HK-2 (cell line): ENCODE measurements at regions not wholly inside any gene's neighbourhood (a gene's known extent, or its start where the extent isn't known, plus 50 kb on each side); places are given as distances from the start of the nearest gene placed in this dataset.
"Not testable (repeated sequence)": the region's sequence is repeated elsewhere in the genome, so short reads cannot be mapped to it uniquely, and the experiment has no call there.

Experiments
- DNase-seq: peaks from one replicate; pipeline ENCODE4 v3.0.0-alpha.2; 2018; ENCODE audit not compliant: unreplicated experiment

- DNase-seq = no peak
Measured at GRCh38 chr12:75646329-75647210, 135.2 kb upstream of the KRR1 start.

- DNase-seq = no peak
Measured at GRCh38 chr12:75644472-75645072, 133.2 kb upstream of the KRR1 start.

GRCh38 chr12:75643119-75643518, 131.7 kb upstream of the KRR1 start:
- DNase-seq = not testable (repeated sequence)

- DNase-seq = no peak
Measured at GRCh38 chr12:75642226-75642625, 130.8 kb upstream of the KRR1 start.

- peak; percentile 58 for DNase-seq
Measured at GRCh38 chr12:75641031-75641780, 129.8 kb upstream of the KRR1 start.

DNA sequence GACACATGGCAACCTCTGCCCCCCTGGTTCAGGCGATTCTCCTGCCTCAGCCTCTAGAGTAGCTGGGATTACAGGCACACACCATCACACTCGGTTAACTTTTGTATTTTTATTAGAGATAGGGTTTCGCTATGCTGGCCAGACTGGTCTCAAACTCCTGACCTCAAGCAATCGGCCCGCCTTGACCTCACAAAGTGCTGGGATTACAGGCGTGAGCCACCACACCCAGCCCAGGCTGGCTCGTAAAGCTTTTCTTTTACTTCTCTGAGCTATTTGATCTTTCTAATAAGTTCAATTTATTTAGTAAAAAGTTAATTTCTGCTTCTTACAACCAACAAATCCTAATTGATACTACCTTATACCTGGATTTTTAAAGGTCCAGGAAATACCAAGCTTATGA, 127.4 kb upstream of the KRR1 start:
- DNase-seq = no peak

DNA sequence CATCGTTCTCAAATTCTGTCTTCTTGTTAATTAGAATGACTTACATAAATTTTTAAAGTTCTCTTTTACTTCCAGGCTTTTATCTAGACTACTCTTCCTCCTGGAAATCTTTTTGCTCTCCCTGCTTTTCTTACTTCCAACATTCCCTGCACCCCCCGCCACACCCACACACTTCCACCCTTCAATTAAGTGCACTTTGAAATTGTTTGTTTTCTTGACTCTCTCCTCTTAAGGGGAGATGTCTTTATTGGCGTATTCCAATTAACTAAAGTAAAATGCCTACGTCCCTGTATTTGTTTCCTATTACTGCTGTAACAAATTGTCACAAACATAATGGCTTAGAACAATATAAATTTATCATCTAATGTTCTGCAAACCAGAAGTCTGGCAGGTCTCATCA, 125.2 kb upstream of the KRR1 start:
- no peak for DNase-seq

GRCh38 chr12:75635606-75636444, 124.4 kb upstream of the KRR1 start:
- DNase-seq = no peak

DNA sequence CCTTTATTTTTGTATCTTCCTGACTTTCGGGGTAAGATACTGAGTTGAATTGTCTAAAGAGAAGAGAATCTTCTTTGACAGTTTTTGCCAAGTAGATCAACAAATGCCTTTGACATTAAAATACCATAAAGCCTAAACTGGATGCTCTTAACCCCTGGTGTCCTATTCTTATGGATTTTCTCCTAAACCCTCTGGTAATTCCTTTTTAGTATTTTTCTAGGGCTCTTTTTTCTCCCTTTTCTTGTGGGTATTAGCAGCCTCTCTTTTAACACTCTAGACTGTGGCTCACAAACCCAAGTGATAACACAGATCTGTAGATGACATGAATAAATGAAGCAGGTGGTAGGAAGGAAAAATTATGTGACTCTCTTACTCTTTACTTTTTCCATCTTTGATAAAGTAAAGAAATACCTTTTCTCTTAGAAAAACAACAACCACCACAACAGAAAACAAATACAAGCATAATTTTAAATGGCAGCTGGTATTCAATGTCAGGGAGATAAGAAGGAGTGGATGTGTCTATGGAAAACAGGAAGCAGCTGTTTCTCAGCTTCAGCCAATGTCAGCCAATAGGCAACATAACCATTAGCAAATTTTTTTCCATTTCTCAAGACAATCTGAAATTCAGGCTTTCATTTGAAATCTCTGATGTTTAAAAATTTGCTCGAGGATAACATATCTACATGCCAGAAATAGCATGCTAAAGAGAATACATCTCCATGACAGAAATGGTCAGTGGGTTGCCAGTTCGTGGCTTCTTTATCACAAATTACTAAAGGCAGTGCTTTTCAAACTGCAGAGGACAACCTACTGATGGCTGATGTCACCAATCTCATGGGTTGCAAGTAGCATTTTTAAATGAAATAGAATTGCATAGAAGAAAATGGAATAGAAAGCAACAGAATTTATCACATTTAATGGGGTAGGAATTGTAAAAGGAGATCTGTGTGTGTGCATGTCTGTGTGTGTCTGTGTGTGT, 123.1 kb upstream of the KRR1 start:
- no peak for DNase-seq

DNA sequence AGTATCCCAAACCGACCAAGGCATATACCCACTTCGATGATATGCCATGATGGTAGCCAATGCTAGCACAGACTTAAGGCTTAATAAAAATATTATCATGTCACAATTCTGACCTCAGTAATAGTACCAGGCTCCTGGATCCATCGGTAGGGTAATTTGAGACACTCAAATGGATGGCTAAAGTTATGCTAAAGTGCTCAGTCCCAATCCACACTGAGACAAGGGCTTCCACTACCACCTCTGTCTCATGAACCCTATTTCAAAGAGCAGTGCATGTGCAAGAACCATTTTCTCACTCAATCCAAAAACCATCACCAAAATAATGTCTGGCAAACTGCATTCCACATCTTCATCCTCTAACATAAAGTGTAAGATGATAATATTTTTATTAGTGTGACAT, 122.4 kb upstream of the KRR1 start:
- no peak for DNase-seq

DNA sequence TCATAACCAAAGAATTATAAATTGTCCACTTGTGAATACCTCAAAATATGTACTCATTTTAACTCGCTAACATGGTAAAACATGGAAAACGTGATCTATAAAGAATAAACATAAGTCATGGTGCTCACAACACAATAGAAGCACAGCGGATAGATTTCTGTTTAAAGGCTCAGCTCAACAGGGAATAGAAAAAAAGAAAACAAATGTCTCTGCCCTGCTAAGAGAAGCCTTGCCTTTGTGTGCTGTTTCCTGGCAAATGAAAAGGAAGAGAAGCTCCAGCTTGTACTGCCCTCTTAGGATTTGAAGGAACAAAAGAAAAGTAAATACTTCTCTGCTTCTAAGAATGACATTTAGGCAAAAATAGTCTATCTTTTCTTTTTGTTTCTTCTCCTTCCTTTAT, 121.0 kb upstream of the KRR1 start:
- no peak for DNase-seq

DNA sequence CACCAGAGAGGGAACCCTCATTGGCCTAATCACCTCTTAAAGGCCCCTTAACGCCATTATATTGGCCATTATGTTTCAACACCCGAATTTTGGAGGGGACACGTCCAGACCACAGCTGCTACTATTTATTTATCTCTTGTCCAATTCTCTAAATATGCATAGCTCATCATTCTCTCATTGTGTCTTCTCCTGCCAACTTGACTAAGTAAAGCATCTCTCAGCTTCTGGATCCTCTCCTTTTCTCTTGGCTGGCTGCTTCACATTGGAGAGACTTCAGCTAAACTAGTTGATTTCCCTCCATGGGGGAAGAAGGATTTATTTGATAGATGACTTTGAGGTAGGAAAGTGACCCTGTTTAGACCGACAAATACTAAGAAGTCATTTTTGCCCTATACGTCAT, 120.4 kb upstream of the KRR1 start:
- no peak for DNase-seq

DNA sequence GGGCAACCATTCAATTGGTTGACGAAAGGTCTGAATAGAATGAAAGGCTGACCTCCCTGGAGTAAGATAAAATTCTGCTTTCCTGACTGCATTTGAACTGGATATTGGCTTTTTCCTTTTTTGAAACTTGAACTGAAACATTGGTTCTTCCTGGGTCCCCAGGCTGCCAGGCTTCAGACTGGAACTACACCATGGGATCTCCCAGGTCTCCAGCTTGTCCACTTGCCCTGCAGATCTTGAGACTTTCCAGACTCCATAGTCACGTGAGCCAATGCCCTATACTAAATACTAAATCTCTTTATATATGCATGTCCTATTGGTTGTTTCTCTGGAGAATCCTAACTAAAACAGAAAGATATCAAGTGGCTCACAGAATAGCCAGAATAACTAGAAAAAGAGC, 118.7 kb upstream of the KRR1 start:
- no peak for DNase-seq

DNA sequence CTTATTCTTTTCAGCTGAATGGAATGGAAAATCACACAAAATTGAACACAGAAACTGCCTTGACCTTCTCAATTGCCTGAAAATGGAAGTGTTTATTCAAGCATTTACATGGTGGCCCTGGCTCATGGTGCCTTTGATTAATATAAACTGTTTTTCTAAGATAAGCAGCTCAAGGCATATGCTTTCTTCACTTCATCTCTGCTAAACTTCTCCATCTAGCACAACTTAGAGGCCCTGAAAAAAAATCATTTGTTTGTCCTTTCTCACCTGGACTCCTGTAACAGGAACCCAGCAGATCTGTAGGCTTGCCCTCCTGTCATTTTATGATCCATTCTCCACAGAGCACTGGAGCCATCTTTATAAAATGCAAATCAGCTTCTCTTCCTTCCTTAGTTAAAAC, 117.5 kb upstream of the KRR1 start:
- no peak for DNase-seq

DNA sequence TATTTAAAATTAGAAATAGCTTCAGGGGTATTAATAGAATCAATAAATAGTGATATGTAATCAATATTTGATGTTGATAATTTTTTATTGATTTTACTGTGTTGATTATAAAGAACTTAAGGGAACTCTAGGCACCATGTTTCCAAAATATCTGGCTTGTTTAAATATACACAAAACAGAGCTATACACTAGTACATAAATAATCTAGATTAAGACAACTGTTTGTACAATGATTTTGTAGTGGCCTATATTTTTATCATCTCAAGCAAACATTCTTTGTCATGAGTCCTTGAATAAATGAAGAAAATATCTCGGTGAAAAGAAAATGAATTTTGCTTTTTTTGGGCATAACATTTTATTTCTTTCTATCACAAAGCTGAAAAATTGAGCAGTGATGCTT, 117.1 kb upstream of the KRR1 start:
- DNase-seq = no peak

GRCh38 chr12:75623631-75624154, 112.3 kb upstream of the KRR1 start:
- DNase-seq = no peak

GRCh38 chr12:75622492-75622891, 111.1 kb upstream of the KRR1 start:
- no peak for DNase-seq

DNA sequence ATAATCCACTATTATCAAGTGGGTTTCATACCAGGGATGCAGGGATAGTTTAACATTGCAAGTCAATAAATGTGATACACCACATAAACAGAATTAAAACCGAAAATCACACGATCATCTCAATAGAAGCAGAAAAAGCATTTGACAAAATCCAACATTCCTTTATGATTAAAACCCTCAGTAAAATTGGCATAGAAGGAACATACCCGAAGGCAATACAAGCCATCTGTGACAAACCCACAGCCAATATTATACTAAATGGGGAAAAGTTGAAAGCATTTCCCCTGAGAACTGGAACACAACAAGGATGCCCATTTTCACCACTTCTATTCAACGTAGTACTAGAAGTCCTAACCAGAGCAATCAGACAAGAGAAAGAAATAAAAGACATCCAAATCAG, 103.0 kb upstream of the KRR1 start:
- not testable (repeated sequence) for DNase-seq

DNA sequence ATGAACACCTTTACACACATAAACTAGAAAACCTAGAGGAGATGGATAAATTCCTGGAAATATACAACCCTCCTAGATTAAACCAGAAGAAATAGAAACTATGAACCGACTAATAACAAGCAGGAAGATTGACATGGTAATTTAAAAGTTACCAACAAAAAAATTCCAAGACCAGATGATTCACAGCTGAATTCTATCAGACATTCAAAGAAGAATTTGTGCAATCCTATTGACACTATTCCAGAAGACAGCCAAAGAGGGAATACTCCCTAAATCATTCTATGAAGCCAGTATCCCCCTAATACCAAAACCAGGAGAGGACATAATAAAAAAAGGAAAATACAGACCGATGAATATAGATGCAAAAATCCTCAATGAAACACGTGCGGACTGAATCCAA, 102.6 kb upstream of the KRR1 start:
- no peak for DNase-seq

GRCh38 chr12:75611041-75611440, 99.6 kb upstream of the KRR1 start:
- no peak for DNase-seq
